ENCODE measurements at regions not wholly inside any gene's neighbourhood (a gene's known extent, or its start where the extent isn't known, plus 50 kb on each side); places are given as distances from the start of the nearest gene placed in this dataset.

DNA sequence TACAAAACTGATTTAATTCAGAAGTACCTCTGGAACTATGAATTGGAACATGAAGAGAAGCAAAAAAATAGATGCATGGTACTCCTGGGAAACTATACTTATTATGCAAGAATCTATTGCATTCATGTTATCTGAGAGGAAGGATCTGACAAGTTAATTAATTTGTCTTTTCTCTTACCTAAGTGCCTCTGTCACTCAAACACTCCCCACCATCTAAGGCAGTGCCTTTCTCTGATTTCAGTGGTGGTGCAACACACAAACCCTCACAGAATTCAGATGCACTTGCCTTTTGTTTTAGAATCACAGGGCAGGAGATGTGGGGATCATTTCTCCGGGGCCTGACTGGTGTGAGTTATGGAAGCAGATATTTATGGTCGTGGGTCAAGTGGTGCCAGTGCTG lies 52.5 kb upstream of the C9orf72 start:
- DNase-seq, result no peak

DNA sequence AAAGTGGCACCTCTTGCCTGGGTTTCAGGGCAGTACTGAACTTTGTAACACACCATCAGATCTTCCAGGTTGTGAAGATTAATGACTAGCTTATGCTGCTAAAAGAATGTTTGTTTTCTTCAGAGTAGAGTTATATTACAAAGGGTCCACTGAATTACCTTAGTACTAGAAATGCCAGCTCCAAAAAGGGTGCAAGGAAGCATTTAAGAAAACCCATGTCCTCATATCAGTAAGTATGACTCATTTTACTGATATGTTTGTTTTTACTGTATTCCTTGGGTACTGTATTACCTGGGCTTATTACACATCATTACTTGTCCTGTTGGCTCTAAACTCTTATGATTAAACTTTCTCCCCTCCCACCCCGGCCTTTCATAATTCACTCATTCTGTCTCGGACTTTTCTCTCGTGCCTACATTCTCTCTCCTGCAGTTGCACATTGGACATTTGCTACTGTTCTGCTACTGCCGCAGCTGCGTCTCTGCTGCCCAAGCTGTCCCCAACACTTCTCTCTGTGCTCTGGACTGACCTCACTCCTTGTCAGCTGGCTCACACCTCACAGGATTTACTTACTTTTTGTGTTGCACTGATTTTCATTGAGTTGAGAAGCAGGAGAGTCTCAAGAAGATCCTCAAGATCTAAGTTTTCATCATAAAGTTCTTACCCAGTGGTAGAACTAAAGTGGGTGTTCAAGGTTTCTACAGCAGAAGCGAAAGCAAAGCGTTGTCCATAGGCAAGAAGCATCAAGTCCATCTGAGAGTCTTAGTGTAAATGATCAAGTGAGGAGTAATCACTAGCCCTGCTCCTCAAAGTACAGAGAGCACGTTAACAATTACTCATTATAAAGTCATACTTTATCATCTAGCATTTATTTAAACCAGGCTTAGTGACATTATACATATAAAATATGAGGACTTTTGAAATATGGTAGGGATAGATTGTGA lies 53.2 kb upstream of the C9orf72 start:
- no peak for DNase-seq

DNA sequence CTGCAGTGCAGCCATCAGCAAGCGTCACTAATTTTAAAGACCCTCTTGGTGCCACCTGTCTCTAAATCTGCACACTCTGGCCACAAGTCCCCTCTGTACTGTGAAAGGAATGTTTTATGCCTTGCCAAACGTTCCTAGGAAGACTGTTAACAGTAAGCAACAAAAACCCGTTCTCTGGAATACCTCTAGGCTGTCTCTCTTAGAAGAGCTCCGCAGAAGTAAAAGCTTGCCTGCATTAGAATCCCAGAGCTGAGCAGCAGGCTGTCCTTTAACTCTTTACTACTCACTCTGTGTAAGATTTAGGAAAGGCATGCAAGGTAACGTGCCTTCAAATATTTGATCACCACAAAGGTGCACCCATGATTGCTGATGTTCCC lies 53.9 kb upstream of the C9orf72 start:
- no peak for DNase-seq

DNA sequence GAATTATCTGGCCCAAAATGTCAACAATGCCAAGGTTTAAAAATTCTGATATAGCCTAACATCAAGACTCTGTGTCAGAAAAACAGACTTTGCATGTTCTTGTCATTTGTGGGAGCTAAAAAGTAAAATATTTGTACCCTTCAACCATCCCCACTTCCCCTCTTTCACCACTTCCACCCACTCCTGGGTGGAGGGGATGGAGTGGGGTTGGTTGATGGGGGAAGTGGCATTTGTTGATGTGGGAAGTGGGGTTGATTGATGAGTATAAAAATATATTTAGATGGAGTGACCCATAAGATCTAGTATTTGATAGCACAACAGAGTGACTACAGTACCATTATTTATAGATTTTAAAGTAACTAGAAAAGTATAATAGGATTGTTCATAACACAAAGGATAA lies 55.0 kb upstream of the C9orf72 start:
- DNase-seq, result no peak

DNA sequence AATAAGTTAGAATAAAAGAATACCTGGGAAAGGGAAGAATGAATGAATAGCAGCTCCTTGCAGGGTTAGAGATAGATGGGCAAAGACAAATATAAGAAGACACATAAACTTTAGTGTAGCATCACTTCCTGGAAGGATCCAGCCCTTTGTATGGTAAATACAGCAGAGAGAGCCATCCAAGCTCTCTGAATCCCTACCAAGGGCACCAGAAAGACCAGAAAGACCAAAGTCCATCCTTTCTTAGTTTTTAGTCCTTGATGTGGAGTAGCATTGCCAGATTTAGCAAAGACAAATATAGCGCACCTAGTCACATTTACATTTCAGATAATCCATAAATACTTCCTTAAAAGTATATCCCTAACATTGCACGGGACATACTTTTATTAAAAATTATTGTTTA lies 56.1 kb upstream of the C9orf72 start:
- no peak for DNase-seq

DNA sequence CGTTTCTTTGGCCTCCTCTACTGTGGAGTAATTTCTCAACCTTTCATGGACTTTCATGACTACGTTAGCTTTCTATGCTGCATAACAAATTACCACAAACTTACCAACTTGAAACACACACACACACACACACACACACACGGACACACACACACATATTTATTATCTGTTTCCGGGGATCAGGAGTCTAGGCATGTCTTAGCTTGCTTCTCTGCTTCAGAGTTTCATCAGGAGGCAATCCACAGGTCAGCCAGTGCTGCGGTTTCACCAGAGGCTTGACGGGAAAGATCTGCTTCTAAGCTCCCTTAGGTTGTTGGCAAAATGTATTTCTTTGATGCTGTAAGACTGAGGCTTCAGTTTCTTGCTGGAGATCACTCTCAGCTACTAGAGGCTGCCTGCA lies 59.0 kb upstream of the C9orf72 start:
- DNase-seq, result no peak

DNA sequence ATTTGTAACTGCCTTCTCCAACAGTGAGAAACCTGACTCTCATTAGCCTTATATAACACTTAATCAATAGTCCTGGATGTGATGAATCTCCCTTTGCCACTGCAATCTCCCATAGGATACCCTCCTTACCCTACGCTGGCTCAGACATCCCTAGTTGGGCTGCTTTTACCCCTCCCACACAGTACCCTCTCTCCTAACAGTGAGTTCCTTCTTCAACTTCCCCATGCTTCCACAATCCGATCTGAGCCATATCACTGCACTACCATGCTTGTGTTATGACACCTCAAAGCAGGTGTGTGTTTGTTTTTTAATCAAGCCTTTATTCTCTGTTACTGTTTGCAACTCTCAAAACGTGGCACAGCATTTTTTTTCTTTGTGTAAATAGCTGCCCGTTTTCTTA lies 60.5 kb upstream of the C9orf72 start:
- DNase-seq, result no peak

DNA sequence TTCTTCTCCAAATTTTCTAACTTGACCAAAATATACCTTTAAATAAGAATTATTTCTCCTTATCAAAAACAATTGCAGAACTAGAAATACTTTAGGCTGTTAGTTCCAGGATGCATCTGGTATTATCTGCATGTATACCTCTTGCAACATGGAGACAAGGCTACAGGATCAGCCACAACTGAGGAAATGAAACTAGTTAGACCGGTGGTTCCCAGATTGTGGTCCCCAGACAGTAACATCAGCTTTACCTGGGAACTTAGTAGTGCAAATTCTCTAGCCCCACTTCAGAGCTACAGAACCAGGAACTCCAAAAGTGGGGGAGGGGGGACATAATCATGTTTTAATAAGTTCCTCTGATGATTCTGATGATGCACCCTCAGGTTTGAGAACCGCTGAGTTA lies 61.6 kb upstream of the C9orf72 start:
- DNase-seq, result no peak

DNA sequence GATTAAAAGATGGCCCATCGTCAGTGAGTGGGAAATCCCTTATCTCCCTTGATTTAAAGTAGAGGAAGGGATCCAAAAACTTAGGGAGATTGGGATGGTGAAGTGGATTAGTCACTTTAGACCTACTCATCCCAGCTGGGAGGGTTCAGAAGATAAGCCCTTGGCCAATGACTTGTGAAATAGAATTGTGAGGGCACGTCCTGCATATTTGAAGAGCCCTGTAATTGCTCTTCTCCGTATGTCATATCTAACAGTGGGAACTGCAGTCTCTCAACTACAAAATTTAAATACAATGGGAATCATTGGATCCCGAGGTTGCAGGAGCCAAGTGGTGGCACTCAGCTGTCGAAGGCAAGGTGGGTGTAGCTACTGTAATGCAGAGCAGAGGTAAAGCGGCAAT lies 65.4 kb upstream of the C9orf72 start:
- no peak for DNase-seq

DNA sequence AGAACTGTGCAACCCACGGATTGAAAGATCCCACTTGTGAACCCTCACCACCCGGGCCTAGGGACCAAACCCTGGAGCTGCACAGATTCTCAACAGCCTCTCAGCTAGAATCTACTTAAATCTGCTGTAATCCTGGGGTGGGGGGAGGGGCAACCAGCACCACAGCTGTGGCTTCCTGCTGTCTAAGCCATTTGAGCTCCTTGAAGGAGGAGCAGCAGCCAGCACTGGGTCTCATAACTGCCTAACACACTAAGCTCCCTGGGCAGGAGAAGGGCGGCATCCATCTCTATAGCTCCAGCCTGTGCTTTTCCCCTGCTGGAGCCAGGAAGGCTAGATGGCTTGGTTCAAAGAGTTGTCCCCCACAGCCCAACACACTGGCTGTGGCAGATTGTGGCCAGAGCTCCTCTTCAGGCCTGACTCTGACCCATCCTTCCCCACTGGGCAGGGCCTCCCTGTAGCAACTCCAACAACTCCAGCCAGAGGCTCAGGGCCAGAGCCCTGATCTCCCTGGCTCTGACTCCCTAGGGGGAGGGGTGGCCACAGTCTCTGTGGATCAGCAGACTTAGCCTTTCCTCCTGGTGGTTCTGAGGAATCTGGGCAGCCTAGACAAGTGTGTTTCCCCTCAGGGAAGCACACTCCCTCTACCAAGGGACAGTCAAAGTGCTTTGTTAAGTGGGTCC lies 72.0 kb upstream of the C9orf72 start:
- no peak for DNase-seq

DNA sequence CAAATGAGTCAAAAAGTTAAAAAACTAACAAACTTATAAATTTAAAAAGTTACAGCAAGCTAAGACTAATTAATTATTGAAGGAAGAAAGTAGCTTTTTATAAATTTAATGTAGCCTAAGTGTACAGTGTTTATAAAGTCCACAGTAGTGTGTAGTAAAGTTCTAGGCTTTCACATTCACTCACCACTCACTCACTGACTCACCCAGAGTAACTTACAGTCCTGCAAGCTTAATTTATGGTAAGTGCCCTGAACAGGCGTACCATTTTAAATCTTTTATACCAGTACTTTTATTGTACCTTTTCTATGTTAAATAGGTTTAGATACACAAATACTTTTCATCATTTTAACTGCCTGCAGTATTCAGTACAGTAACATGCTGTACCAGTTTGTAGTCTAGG lies 80.0 kb upstream of the C9orf72 start:
- DNase-seq, result no peak

DNA sequence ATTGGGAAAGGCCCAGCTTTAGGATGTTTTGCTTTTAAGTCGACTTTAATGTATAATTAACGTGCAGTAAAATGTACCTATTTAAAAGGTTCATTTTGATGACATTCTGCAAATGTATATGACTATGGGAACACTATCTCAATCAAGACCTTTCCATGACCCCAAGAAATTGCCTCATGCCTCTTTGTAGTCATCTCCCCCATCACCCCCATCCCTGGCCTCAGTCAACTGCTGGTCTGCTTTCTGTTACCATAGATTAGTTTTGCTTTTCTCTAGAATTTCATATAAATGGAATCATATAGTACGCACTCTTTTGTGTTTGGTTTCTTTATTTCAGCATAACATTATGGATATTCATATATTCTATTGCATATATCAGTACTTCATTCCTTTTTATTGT lies 80.7 kb upstream of the C9orf72 start:
- no peak for DNase-seq

DNA sequence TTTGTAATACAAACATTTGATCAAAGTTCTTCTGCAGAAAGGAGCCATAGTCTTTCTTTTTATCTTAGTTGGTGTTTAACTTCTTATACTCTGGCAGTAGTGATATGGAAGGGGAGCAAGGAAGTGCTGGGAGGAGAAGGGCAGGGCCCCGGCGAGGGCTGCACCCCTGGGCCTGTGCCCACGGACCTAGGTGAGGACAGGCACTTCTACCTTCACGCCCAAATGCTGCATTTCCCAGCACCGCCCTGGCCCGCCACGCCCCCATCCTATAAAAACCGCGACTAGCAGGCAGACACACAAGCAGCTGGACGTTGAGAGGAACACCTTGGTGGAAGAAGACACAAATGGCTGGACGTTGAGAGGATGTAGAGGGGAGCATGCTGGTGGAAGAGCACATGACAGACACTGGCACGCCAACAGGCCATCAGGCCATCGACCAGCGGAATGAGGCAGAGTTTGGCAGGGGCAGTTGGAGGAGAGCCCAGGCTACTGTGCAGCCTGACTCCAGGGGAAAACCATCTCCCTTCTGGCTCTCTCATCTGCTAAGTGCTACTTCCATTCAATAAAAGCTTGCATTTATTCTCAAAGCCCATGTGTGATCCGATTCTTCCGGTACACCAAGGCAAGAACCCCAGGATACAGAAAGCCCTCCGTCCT lies 81.5 kb upstream of the C9orf72 start:
- DNase-seq, result no peak

DNA sequence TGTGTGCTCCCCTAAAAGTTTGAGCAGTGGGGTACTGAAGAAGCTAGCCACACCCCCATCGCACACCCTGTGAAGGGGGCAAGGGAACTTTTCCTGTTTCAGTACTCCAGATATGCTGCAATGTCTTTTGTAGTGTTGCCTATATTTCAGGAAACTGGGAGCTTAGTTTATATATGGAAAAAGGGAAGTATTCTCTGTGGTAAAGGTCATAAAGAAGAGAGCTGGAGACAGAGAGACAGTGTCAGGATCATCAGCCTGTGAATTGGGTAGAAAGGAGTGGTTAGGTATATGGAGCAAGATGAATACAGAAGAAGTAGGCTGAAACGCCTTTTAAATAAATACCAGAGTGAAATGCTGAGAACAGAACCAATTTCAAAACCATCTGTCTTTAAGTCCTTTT lies 82.2 kb upstream of the C9orf72 start:
- DNase-seq, result no peak

DNA sequence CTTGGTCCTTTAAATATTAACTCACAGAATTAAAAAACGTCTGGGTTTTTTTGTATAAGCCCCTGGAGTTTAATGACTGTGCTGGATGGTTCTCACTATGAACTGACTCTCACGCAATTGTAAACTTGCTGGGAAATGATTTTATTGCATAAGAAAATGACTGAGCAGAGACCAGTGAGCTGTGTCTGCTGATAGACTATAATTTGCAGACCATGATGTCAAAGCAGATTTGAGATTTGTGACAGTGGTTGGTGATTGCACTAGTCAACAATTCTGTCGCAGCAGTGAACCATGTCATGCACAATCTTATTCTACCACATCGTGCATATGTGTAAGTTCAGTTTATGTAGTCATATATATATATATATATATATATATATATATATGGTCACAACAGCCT lies 85.7 kb upstream of the C9orf72 start:
- no peak for DNase-seq

DNA sequence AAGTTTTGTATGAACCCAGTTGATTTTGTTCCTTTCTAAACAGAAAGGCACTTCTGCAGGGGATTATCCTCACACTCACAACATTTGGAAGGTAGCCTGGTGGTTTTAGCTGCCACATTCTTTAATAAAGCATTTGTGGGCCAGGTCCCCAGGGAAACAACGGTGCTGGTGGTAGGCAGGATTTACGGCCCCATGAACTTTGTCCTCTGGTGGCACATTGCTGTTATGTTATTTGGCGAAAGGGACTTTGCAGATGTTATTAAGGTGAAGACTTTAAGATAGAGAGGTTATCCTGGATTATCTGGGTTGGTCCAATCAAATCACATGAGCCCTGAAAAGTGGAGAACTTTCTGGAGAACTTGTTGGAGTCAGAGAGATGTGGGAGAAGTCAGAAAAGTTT lies 86.3 kb upstream of the C9orf72 start:
- DNase-seq, result no peak

DNA sequence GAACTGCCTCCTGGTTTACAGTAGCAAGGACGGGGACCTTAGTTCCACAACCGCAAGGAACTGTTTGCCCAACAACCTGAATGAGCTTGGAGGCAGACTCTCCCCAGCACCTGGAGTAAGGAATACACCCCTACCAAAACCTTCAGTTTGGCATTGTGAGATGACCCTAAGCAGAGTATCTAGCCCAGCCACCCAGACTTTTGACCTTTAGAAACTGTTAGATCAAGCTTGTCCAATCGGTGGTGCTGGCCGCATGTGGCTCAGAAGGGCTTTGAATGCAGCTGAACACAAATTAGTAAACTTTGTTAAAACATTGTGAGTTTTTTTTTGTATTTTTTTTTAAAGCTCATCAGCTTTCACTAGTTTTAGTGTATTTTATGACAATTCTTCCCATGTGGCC lies 86.9 kb upstream of the C9orf72 start:
- no peak for DNase-seq

DNA sequence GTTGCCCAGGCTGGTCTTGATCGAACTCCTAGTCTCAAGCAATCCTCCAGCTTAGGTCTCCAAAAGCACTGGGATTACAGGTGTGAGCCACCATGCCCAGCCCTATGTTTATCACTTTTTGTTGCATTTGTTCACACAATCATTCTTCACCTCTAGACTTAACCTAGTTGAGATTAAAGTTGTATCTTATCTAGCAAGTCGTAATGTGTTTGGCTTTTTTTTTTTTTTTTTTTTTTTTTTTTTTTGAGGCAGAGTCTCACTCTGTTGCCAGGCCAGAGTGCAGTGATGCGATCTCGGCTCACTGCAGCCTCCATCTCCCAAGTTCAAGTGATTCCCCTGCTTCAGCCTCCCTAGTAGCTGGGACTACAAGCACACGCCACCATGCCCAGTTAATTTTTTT lies 90.2 kb upstream of the C9orf72 start:
- DNase-seq, result no peak

DNA sequence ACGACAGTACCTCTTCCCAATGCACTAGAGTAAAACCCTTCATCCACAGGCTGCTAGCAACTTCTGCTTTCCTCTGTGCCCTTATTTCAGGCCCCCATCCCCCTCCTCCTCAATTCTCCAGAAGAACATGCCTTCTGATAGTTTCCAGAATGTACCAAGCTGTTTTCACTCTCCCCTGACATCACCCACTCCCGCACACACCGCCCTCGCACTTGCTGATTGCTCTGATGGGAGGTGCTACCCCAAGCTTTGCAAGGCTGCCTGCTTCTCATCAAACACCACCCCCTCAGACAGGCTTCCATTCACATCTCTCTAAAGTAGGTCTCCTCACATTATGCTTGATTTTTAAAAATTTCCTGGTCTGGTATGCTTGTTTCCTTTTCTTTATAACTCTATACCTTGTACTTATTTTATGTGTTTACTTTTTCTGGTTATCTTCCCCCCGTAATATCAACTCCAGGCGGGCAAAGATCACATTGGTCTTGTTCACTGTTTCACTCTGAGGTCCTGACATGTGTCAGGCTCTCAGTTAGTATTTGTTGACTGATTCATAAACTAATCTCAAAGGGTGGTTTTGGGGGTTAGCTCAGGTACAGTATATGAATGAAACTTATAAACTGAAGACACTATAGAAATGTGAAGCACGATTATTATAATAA lies 91.0 kb upstream of the C9orf72 start:
- DNase-seq, result no peak

DNA sequence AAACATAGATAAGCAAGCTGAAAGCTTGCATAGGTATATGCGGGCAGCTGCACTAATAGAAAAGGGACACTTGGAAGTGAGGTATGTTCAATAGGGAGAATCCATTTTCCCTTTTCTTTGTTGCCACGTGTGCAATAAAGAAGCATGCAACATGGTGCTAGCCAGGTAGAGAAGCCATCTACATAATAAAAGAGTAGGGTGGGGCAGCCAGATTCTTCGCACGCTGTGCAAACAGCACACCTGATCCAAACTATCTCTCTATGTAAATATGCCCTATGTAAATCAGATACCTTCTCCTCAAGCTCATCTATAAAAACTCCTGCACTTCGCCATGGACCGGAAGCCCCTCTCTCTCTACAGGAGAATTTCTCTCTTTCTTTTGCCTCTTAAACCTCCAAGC lies 91.9 kb upstream of the C9orf72 start:
- no peak for DNase-seq

DNA sequence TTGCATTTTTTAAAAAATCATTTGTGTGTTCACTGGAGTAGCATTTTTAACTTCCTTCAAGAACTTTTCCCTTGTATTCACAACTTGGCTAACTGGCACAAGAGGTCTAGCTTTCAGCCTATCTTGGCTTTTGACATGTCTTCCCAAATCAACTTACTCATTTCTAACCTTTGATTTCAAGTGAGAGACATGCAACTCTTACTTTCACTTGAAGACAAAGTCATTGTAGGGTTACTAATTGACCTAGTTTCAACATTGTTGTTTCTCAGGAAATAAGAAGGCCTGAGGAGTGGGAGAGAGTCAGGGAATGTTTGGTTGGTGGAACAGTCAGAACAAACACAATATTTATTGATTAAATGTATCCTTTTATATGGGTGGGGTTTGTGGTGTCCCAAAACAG lies 95.0 kb upstream of the C9orf72 start:
- no peak for DNase-seq

DNA sequence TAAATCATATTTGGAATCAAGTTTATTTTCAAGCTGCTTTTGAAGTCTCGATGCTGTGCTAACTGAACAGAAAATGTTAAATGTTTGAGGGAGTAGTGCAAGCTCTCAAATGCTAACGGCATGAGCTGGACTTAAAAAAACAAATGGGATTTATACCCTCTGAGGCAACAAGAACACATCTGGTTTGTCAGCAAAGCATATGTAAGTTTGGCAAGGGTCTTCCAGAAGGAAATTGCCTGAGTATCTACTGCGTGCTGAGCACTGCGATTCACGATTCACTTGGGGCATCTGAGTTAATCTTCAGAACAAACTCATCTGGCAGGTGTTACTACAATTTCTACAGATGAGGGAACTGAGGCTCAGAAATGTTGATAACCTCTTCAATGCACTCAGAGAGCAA lies 98.4 kb upstream of the C9orf72 start:
- no peak for DNase-seq

DNA sequence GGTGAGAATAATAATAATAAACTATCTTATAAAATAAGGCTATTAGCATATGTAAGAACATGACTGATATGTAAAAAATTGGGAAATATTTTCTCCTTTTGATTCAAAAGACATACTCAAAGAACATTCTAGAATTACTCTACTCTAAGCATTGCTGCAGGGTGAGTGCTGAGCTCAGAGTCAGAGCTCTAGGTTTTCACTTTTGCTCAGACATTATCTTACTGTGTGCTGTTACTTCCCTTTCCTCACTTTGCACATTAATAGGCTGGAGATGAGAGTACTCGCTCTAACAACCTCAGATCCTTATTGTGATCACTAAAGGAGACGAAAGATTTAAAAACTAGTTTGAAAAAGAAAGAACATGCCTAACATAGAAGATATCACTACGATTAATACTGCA lies 99.4 kb upstream of the C9orf72 start:
- no peak for DNase-seq

DNA sequence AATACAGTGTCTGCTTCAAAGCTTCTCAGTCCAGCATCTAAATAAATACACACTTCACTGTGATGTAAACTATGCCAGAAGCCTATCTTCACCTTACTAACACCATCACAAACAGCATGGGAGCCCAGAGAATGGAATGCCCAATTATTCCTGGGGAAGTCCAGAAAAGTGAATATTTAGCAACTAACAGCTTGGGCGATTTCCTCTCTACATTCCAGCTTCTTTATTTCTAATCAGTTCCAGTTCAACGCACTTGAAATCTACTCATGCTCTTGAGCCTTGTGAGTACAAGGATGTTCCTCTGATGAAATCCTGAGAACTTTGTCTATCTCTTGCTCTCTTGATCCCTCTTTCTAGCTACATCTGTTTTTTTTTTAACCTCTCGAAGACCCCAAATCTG lies 100.4 kb upstream of the C9orf72 start:
- DNase-seq, result no peak
